ENCODE measurements at regions not wholly inside any gene's neighbourhood (a gene's known extent, or its start where the extent isn't known, plus 50 kb on each side); places are given as distances from the start of the nearest gene placed in this dataset.

- no peak for DNase-seq (ENCODE audit: low read depth)
- no peak overlapping the region for H3K4me3 ChIP-seq (ENCODE audit: control insufficient read depth, low read depth, low read length)
- TF ChIP-seq CTCF (IDR thresholded peaks at IDR 0.05; ENCODE audit: control insufficient read depth, insufficient read depth, low read depth, low read length, missing control alignments): no peak
These were observed 232.6 kb downstream of the REEP3 start for GRCh38 chr10:63753808-63754207.

- DNase-seq (ENCODE audit: low read depth): no peak
- TF ChIP-seq CTCF (IDR thresholded peaks at IDR 0.05; ENCODE audit: control insufficient read depth, insufficient read depth, low read depth, low read length, missing control alignments): no peak
- H3K4me3 ChIP-seq (ENCODE audit: control insufficient read depth, low read depth, low read length): no peak overlapping the region
These were observed 234.2 kb downstream of the REEP3 start for GRCh38 chr10:63755441-63755840.

GRCh38 chr10:63757067-63757466 lies 235.9 kb downstream of the REEP3 start:
- no peak for DNase-seq (ENCODE audit: low read depth)
- H3K4me3 ChIP-seq (ENCODE audit: control insufficient read depth, low read depth, low read length): no peak overlapping the region
- no peak for TF ChIP-seq CTCF (IDR thresholded peaks at IDR 0.05; ENCODE audit: control insufficient read depth, insufficient read depth, low read depth, low read length, missing control alignments)

GRCh38 chr10:63758080-63758479 lies 236.9 kb downstream of the REEP3 start:
- DNase-seq (ENCODE audit: low read depth): no peak
- no peak for TF ChIP-seq CTCF (IDR thresholded peaks at IDR 0.05; ENCODE audit: control insufficient read depth, insufficient read depth, low read depth, low read length, missing control alignments)
- H3K4me3 ChIP-seq (ENCODE audit: control insufficient read depth, low read depth, low read length): no peak overlapping the region

- TF ChIP-seq CTCF (IDR thresholded peaks at IDR 0.05; ENCODE audit: control insufficient read depth, insufficient read depth, low read depth, low read length, missing control alignments): no peak
- no peak for DNase-seq (ENCODE audit: low read depth)
- H3K4me3 ChIP-seq (ENCODE audit: control insufficient read depth, low read depth, low read length): no peak overlapping the region
These were observed 238.1 kb downstream of the REEP3 start for GRCh38 chr10:63759335-63759734.

GRCh38 chr10:63760034-63760707 lies 239.0 kb downstream of the REEP3 start:
- DNase-seq (ENCODE audit: low read depth): no peak
- no peak for TF ChIP-seq CTCF (IDR thresholded peaks at IDR 0.05; ENCODE audit: control insufficient read depth, insufficient read depth, low read depth, low read length, missing control alignments)
- no peak overlapping the region for H3K4me3 ChIP-seq (ENCODE audit: control insufficient read depth, low read depth, low read length)

GRCh38 chr10:63760708-63761047 lies 239.5 kb downstream of the REEP3 start:
- TF ChIP-seq CTCF (IDR thresholded peaks at IDR 0.05; ENCODE audit: control insufficient read depth, insufficient read depth, low read depth, low read length, missing control alignments): no peak
- DNase-seq (ENCODE audit: low read depth): no peak

More at GRCh38 chr10:63760708-63761047, 239.5 kb downstream of the REEP3 start:
- no peak overlapping the region for H3K4me3 ChIP-seq (ENCODE audit: control insufficient read depth, low read depth, low read length)

All from AG09309 (cell line).